ENCODE measurements at regions not wholly inside any gene's neighbourhood (a gene's known extent, or its start where the extent isn't known, plus 50 kb on each side); places are given as distances from the start of the nearest gene placed in this dataset.

GRCh38 chr11:49316180-49316579 lies 107.8 kb upstream of the FOLH1 start:
- TF ChIP-seq CTCF (IDR thresholded peaks at IDR 0.05): no peak
- TF ChIP-seq POLR2AphosphoS5 (IDR thresholded peaks at IDR 0.05): no peak
- no peak for TF ChIP-seq EP300 (IDR thresholded peaks at IDR 0.05)
- TF ChIP-seq POLR2A (IDR thresholded peaks at IDR 0.05): no peak
